GM18517 (cell line): ENCODE measurements at regions not wholly inside any gene's neighbourhood (a gene's known extent, or its start where the extent isn't known, plus 50 kb on each side); places are given as distances from the start of the nearest gene placed in this dataset.
A peak's percentile ranks its signal among the peaks of the same experiment; 100 is the strongest.

Source experiments
- ATAC-seq: cut with Tn5 transposase; IDR thresholded peaks from one replicate; pipeline ENCODE4 v1.9.1; 2021; ENCODE audit warnings: mild to moderate bottlenecking, moderate library complexity; ENCODE audit not compliant: unreplicated experiment

- ATAC-seq: no peak
These were observed 427.5 kb downstream of the PDCD6IP start for GRCh38 chr3:34225821-34226366.

- ATAC-seq: no peak
These were observed 431.4 kb downstream of the PDCD6IP start for GRCh38 chr3:34229876-34230275.

GRCh38 chr3:34235096-34235495 is 436.7 kb downstream of the PDCD6IP start:
- ATAC-seq: no peak

DNA sequence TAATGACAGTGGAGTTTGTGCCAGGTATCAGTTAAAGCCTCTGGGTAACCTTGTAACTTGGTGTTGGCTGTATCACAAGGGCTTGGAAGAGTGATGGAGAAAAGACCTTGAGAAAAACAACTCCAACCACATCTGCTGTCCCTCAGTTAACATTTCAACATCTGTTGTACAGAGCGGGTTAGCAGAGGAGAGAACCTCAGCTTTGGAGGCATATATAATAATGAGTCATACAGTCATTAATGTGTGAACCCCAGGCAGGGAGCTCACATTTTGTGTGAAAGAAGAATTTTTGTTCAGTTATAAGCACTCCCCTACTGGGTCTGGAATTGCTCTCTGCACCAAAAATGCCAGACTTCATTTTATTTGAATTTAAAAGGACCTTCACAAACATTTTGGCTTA is 439.5 kb downstream of the PDCD6IP start:
- no peak for ATAC-seq

DNA sequence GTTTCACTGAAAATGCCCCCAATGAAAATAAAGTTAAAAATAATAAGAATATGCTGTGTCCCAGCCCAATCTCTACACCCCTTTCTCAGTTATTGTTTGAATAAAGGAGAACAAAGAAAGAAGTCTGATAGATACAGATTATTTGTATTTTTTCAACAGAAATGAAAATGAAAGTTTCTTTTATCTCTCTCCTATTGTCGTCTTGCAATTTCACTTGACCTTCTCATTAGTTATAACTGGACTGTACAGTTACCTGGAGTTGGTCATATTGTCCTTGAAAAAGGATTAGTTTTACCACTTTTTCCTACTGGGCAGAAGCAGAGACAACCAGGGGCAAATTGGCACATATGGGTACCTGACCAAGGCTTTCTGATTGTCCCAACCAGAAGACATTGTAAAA is 440.0 kb downstream of the PDCD6IP start:
- no peak for ATAC-seq

DNA sequence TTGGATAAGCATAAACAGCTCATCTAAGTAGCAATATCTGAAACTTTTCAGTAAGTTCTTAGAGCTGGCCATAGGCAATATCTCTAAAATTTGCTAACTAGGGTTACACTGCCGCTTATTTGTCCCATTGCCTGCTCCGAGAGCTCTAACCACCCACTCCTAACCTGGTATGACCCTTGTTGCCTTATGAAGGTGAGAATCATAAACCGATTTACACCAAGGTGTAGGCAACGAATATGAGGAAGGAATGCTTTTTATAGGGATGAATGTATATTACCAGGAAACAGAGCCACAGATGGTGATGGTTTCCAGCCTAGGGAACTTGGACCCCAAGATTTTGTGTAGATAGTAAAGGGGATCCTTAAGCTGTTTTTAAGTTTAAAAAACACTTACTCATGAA is 440.9 kb downstream of the PDCD6IP start:
- no peak for ATAC-seq

DNA sequence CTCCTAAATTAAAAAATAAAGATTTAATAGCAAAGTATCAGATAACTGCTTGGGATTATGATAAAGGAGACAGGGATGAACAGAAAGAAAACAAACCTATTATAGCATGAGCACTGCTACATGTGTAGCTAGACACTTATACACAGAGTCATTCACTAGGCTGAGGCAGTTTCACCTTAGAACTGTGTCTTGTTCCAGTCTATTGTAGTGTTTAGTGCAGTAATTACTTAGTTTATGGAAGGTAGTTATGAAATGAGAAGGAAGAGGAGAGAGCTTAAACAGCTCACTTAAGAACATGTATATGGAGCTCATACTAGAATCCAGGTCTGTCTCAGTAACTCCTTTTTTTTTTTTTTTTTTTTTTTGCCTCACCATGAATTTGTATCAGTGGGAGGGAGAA is 441.4 kb downstream of the PDCD6IP start:
- no peak for ATAC-seq

DNA sequence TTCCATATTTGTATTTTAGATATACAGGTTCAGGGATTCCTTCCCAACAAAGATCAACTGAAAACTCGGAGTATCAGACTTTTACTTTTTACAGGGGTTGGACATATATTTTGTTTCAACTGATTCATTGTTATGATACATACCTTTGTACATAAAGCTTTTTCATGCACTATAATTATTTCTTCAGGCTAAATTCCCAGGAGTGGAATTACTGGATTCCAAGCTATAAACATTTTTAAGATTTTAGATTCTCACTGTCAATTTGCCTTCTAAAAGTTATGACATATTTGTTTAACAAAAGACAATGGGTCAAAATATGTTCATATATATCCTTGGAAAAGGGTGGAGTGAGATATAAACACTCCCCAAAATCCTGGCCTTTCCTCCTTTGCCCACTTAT is 449.0 kb downstream of the PDCD6IP start:
- no peak for ATAC-seq

- peak; percentile 97 for ATAC-seq
These were observed 449.9 kb downstream of the PDCD6IP start for GRCh38 chr3:34248352-34248751.

DNA sequence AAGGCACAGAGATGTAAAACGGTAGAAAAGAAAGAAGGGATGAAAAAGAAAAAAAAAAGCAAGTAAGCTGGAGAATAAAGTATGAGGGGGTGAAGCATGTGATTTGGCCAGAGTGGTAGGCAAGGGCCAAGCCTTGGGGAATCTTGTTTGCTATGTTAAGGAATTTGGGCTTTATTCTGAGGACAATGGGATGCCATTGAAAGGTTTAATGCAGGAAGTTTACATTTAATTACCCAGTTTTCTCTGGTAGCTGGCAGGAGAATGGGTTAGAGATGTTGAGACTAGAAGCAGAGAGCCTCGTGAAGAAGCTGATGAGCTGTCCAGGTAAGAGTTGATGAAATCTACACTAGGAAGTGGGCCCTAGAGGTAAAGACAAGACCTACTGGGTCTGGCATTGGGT is 455.9 kb downstream of the PDCD6IP start:
- no peak for ATAC-seq

GRCh38 chr3:34256021-34256420 is 457.6 kb downstream of the PDCD6IP start:
- ATAC-seq: no peak

- ATAC-seq: no peak
These were observed 458.4 kb downstream of the PDCD6IP start for GRCh38 chr3:34256791-34257190.

DNA sequence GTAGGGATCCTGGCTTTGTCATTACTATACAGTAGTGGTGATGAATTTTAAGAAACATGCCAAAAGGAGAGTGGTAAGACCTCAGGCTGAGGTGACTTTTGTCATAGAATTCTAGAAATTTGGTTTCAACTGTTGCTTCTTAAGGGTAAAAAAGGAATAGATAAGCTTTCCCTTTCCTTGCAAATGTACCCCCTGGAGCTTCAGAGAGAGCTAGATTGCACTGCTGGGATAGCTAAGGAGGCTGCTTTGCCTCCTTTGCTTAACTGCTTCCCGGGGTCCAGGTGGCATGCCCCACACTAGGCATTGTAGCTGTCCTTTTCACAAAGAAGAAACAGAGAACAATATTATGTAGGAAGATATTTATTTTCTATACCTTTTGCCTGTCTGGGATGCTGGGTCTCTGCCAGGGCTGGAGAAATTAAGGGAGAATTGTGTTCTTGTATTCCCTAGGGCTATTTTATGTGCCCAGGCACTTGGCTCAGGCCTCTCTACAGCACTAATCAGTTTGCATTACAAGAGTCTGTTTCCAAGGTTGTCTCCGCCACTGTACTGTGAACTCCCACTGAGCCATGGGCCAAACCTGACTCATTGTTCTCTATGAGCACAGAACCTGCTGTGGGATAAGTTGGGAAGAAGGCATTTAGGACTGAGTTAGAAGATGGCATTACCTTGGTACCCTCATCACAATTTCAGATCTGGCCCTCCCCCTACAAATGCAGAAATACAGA is 460.0 kb downstream of the PDCD6IP start:
- ATAC-seq: no peak

GRCh38 chr3:34260271-34261000 is 462.0 kb downstream of the PDCD6IP start:
- no peak for ATAC-seq

DNA sequence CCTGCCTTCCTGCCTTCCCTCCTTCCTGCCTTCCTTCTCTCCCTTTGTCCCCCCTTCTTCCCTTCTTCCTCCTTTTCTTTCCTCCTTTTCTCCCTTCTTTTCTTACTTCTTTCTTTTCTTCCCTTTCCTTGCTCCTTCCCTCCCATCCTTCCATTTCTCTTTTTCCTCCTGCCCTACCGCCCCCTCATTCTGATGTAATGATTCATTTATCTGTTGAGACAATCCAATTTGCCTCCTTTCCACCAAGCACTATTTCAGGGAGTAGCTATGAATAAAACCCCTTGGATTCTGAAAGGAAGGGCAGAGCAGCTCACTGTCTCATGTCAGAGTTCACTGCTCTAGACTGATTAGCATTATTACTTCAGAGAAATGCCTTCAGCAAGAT is 462.6 kb downstream of the PDCD6IP start:
- ATAC-seq: no peak

GRCh38 chr3:34263101-34263621 is 464.7 kb downstream of the PDCD6IP start:
- ATAC-seq: no peak

DNA sequence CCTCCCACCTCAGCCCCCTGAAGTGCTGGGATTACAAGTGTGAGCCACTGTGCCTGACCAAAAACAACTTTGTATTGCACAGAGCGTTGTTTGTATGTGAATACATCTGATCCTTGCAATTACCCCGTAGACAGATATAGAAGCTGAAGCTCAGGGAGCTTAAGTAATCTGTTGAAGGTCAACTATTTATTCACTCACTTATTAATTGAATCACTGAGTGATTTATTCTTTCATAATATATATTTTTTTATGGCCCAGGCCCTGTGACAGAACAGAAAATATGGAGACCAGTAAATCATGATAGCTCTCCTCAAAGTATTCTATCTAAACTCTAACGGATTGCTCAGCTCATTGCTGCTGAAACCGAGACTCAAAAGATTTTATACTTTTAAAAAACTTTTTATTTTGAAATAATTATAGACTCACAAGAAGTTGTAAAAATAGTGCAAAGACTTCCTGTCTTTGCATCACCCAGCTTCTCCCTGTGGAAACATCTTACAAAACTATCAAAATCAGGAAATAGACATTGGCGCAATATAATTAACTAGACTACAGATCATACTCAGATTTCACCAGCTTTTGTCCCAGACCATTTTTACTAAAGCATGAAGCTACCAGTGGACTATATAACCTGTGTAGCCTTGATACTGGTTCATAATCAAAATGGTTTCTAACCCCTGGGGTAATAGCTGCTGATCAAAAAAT is 466.1 kb downstream of the PDCD6IP start:
- ATAC-seq: no peak

GRCh38 chr3:34267088-34267487 is 468.7 kb downstream of the PDCD6IP start:
- ATAC-seq: no peak

DNA sequence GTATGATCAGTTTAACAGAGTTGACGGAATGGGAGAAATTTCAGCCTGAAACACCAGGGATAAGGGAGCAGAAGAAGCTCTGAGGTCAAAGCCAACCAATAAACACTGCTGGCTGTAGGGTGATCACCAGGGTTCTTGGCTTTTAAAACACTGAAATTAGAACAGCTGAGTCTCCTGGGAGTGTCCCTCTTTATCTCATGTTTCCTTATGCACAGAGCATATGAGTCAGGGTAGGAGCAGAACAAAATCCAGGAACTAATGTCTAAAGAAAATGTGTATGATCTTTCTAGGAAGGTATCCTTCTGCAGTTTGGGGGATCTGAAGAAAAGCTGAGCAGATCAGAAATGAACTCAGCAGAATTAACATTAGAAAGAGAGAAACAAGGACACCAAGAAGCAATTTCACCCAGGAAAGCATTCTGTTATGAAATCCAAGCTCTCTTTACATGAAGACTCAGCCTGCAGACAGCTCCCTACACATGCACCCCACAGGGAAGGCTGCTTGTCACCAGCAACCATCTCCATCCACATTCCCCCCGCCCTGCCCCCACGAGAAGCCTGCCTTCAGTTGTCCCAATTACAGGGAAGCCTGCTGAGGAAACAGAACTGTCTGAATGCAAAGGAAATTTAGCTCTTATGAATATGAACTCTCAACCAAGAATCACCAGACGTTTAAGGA is 469.7 kb downstream of the PDCD6IP start:
- ATAC-seq: no peak

DNA sequence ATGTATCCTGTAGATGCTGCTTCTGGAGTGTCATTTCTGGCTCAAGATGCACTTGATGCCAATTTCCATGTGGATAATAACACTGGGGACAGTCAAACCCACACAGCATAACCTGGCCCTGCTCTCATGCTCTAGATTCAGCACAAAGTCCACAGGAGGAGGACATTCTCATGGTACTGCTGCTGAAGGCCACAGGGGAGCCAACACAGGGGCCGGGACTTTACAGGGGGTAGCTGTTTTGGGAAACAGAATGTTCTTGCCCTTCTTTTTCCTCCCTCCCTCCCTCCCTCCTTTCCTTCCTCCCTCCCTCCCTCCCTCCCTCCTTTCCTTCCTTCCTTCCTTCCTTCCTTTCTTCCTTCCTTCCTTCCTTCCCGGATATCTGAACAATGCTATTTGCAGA is 477.4 kb downstream of the PDCD6IP start:
- ATAC-seq: no peak

GRCh38 chr3:34276342-34276741 is 477.9 kb downstream of the PDCD6IP start:
- no peak for ATAC-seq
